ENCODE measurements at regions not wholly inside any gene's neighbourhood (a gene's known extent, or its start where the extent isn't known, plus 50 kb on each side); places are given as distances from the start of the nearest gene placed in this dataset.

- no peaks in the 10 kb centered on the region for H3K9me3 ChIP-seq
- 54 to 66% methylated on average over 5 of the region's 5 CpGs for WGBS, 2 donors
These were observed 122.5 kb downstream of the DICER1 start for GRCh38 chr14:95034788-95035187.

GRCh38 chr14:95033682-95034632 is 123.4 kb downstream of the DICER1 start:
- Histone ChIP-seq H3K27me3 (no peaks in the 10 kb centered on the region), H3K36me3 (no peaks in the 10 kb centered on the region), H3K27ac (no peak overlapping the region), H3K4me3 (no peak overlapping the region), H3K9me3 (no peaks in the 10 kb centered on the region), H3K4me1 (no peaks in the 10 kb centered on the region)
- 70 to 77% methylated on average over 8 of the region's 8 CpGs for WGBS, 2 donors
- DNase-seq (peak in 1 of 6 donors; percentile 10), FAIRE-seq (no peak), ATAC-seq (no peak)
- intact Hi-C loops (cut with DNase I) = no loop called here
- TF ChIP-seq CTCF (IDR thresholded peaks at IDR 0.05) = no peak

More at GRCh38 chr14:95034788-95035187, 122.5 kb downstream of the DICER1 start:
- DNase-seq (peak in 1 of 6 donors; percentile 32), FAIRE-seq (no peak), ATAC-seq (no peak)
- H3K36me3 ChIP-seq = no peaks in the 10 kb centered on the region
- no peaks in the 10 kb centered on the region for H3K27me3 ChIP-seq
- no peaks in the 10 kb centered on the region for H3K4me1 ChIP-seq
- no peak for TF ChIP-seq CTCF (IDR thresholded peaks at IDR 0.05)
- no peak overlapping the region for H3K27ac ChIP-seq
- H3K4me3 ChIP-seq = no peak overlapping the region
- intact Hi-C loops (cut with DNase I) = no loop called here

GRCh38 chr14:95033031-95033430 is 124.3 kb downstream of the DICER1 start:
- Histone ChIP-seq H3K27me3 (no peaks in the 10 kb centered on the region), H3K27ac (no peak overlapping the region), H3K4me3 (no peak overlapping the region), H3K36me3 (no peaks in the 10 kb centered on the region), H3K9me3 (no peaks in the 10 kb centered on the region), H3K4me1 (no peaks in the 10 kb centered on the region)
- FAIRE-seq (no peak), DNase-seq (no peak), ATAC-seq (no peak)
- 29 to 39% methylated on average over 4 of the region's 4 CpGs for WGBS, 2 donors
- no peak for TF ChIP-seq CTCF (IDR thresholded peaks at IDR 0.05)
- intact Hi-C loops (cut with DNase I) = no loop called here

- no peak for FAIRE-seq
- TF ChIP-seq CTCF (IDR thresholded peaks at IDR 0.05) = no peak
- Histone ChIP-seq H3K9me3 (no peaks in the 10 kb centered on the region), H3K4me3 (no peak overlapping the region), H3K4me1 (no peaks in the 10 kb centered on the region), H3K27ac (no peak overlapping the region), H3K27me3 (no peaks in the 10 kb centered on the region), H3K36me3 (no peaks in the 10 kb centered on the region)
- DNase-seq = peak in 1 of 6 donors; percentile 17
- ATAC-seq = no peak
- intact Hi-C loops (cut with DNase I) = no loop called here
- WGBS, 2 donors = 86 to 87% methylated on average over 7 of the region's 7 CpGs
These were observed 130.4 kb downstream of the DICER1 start for GRCh38 chr14:95026851-95027463.
